ENCODE measurements at regions not wholly inside any gene's neighbourhood (a gene's known extent, or its start where the extent isn't known, plus 50 kb on each side); places are given as distances from the start of the nearest gene placed in this dataset.

DNA sequence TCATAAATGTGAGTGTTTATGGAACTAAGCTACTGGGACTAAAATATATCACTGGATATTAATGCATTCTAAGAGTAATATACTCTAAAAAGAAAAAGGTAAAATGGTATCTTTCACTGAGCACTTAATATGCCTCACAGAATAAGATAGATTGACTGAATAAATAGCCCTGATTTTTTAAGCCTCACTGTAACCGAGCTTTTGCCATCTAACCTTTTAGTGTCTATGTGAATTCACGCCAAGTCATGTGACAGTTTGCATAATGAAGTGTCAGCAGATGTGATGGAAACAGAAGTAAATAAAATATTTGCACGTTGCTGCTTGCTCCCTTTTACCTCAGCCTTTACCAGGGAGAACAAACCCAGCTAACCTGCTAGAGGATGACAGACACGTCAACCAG is 119.7 kb upstream of the NWD2 start:
- DNase-seq = no peak

DNA sequence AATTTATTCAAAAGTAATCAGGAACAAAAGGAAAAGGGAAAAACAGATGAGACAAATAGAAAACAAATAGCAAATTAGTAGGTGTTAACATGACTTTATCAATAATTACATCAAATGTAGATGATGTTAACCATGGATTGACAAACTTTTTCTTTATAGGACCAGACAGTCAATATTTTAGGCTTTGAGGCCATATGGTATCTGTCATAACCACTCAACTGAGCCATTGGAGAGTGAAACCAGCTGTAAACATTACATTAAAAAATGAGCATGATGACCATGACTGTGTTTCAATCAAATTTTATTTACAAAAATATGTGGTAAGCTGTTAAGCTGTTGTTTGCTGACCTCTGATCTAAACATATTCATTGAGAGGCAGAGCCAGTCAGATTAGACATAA is 118.5 kb upstream of the NWD2 start:
- TF ChIP-seq, protein P1, sequence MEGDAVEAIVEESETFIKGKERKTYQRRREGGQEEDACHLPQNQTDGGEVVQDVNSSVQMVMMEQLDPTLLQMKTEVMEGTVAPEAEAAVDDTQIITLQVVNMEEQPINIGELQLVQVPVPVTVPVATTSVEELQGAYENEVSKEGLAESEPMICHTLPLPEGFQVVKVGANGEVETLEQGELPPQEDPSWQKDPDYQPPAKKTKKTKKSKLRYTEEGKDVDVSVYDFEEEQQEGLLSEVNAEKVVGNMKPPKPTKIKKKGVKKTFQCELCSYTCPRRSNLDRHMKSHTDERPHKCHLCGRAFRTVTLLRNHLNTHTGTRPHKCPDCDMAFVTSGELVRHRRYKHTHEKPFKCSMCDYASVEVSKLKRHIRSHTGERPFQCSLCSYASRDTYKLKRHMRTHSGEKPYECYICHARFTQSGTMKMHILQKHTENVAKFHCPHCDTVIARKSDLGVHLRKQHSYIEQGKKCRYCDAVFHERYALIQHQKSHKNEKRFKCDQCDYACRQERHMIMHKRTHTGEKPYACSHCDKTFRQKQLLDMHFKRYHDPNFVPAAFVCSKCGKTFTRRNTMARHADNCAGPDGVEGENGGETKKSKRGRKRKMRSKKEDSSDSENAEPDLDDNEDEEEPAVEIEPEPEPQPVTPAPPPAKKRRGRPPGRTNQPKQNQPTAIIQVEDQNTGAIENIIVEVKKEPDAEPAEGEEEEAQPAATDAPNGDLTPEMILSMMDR (IDR thresholded peaks at IDR 0.05) = no peak
- TF ChIP-seq EZH2 (IDR thresholded peaks at IDR 0.05; ENCODE audit: borderline replicate concordance, insufficient read depth, low read depth, low read length, poor library complexity, severe bottlenecking) = no peak
- DNase-seq (no peak), ATAC-seq (ENCODE audit: low read depth) (no peak)
- H3K27ac Mint-ChIP-seq = no peak overlapping the region
- no peaks in the 10 kb centered on the region for H3K4me1 Mint-ChIP-seq
- no peaks in the 10 kb centered on the region for H3K9me3 ChIP-seq (ENCODE audit: control extremely low read depth in 1 of 3, control insufficient read depth in 2 of 3, insufficient read depth in 1 of 3, low read length in 2 of 3)
- no peaks in the 10 kb centered on the region for H3K79me2 ChIP-seq (ENCODE audit: control insufficient read depth, insufficient read depth, low read length)
- CTCF ChIA-PET = no interaction called here
- POLR2A ChIA-PET = no interaction called here
- no peak overlapping the region for H3K4me2 ChIP-seq (replicated peaks; ENCODE audit: low read depth, low read length, poor library complexity, severe bottlenecking)
- intact Hi-C loops (cut with micrococcal nuclease) = no loop called here
- H3K4me3 Mint-ChIP-seq = no peak overlapping the region
- H2AFZ ChIP-seq (ENCODE audit: insufficient read depth, low read depth, low read length, poor library complexity, severe bottlenecking) = no peak overlapping the region
- no peaks in the 10 kb centered on the region for H4K20me1 ChIP-seq (ENCODE audit: control insufficient read depth, insufficient read depth, low read length, poor library complexity, severe bottlenecking)
- H3K4me3 ChIP-seq (ENCODE audit: control extremely low read depth in 1 of 5, extremely low read depth in 1 of 5, insufficient read depth in 1 of 5, low read depth in 2 of 5, low read length in 4 of 5) = no peak overlapping the region
- no peaks in the 10 kb centered on the region for H3K27me3 Mint-ChIP-seq
- H3K9ac ChIP-seq (ENCODE audit: low read length) = no peak overlapping the region
- no peaks in the 10 kb centered on the region for H3K9me3 Mint-ChIP-seq (ENCODE audit: insufficient read depth)
- H3K27ac ChIP-seq (ENCODE audit: low read length in 2 of 2) = no peak overlapping the region
- no peaks in the 10 kb centered on the region for H3K4me1 ChIP-seq (ENCODE audit: control insufficient read depth in 2 of 2, insufficient read depth in 2 of 2, low read length in 2 of 2)
- no peaks in the 10 kb centered on the region for H3K27me3 ChIP-seq (replicated peaks in 1 of 4; ENCODE audit: control extremely low read depth in 1 of 4, control insufficient read depth in 3 of 4, insufficient read depth in 4 of 4, low read length in 3 of 4)
- H3K36me3 ChIP-seq (replicated peaks in 1 of 2; ENCODE audit: control extremely low read depth in 1 of 2, control insufficient read depth in 1 of 2, extremely low read depth in 1 of 2, insufficient read depth in 2 of 2, low read length in 1 of 2) = no peaks in the 10 kb centered on the region

More for the DNA sequence above, 119.7 kb upstream of the NWD2 start:
- WGBS (ENCODE audit: insufficient coverage) = 100% methylated on average over 3 of the region's 4 CpGs
- Histone ChIP-seq H3K36me3 (replicated peaks in 1 of 2; ENCODE audit: control extremely low read depth in 1 of 2, control insufficient read depth in 1 of 2, extremely low read depth in 1 of 2, insufficient read depth in 2 of 2, low read length in 1 of 2) (no peaks in the 10 kb centered on the region), H3K4me1 (ENCODE audit: control insufficient read depth in 2 of 2, insufficient read depth in 2 of 2, low read length in 2 of 2) (no peaks in the 10 kb centered on the region), H3K9ac (ENCODE audit: low read length) (no peak overlapping the region), H3K79me2 (ENCODE audit: control insufficient read depth, insufficient read depth, low read length) (no peaks in the 10 kb centered on the region), H3K9me3 (ENCODE audit: control extremely low read depth in 1 of 3, control insufficient read depth in 2 of 3, insufficient read depth in 1 of 3, low read length in 2 of 3) (no peaks in the 10 kb centered on the region), H3K4me2 (replicated peaks; ENCODE audit: low read depth, low read length, poor library complexity, severe bottlenecking) (no peak overlapping the region), H3K27ac (ENCODE audit: low read length in 2 of 2) (no peak overlapping the region), H3K4me3 (ENCODE audit: control extremely low read depth in 1 of 5, extremely low read depth in 1 of 5, insufficient read depth in 1 of 5, low read depth in 2 of 5, low read length in 4 of 5) (no peak overlapping the region), H4K20me1 (ENCODE audit: control insufficient read depth, insufficient read depth, low read length, poor library complexity, severe bottlenecking) (no peaks in the 10 kb centered on the region), H2AFZ (ENCODE audit: insufficient read depth, low read depth, low read length, poor library complexity, severe bottlenecking) (no peak overlapping the region), H3K27me3 (replicated peaks in 1 of 4; ENCODE audit: control extremely low read depth in 1 of 4, control insufficient read depth in 3 of 4, insufficient read depth in 4 of 4, low read length in 3 of 4) (no peaks in the 10 kb centered on the region)
- intact Hi-C loops (cut with micrococcal nuclease) = no loop called here
- no peaks in the 10 kb centered on the region for H3K9me3 Mint-ChIP-seq (ENCODE audit: insufficient read depth)
- H3K27ac Mint-ChIP-seq = no peak overlapping the region
- no peaks in the 10 kb centered on the region for H3K27me3 Mint-ChIP-seq
- TF ChIP-seq, protein P1 (IDR thresholded peaks at IDR 0.05) = no peak
- no peak for TF ChIP-seq EZH2 (IDR thresholded peaks at IDR 0.05; ENCODE audit: borderline replicate concordance, insufficient read depth, low read depth, low read length, poor library complexity, severe bottlenecking)
- ChIA-PET CTCF (no interaction called here), POLR2A (no interaction called here)
- H3K4me3 Mint-ChIP-seq = no peak overlapping the region
- no peak for ATAC-seq (ENCODE audit: low read depth)
- H3K4me1 Mint-ChIP-seq = no peaks in the 10 kb centered on the region

Data from B cell (primary cell).